ENCODE measurements at regions not wholly inside any gene's neighbourhood (a gene's known extent, or its start where the extent isn't known, plus 50 kb on each side); places are given as distances from the start of the nearest gene placed in this dataset.
A peak's percentile ranks its signal among the peaks of the same experiment; 100 is the strongest.

DNA sequence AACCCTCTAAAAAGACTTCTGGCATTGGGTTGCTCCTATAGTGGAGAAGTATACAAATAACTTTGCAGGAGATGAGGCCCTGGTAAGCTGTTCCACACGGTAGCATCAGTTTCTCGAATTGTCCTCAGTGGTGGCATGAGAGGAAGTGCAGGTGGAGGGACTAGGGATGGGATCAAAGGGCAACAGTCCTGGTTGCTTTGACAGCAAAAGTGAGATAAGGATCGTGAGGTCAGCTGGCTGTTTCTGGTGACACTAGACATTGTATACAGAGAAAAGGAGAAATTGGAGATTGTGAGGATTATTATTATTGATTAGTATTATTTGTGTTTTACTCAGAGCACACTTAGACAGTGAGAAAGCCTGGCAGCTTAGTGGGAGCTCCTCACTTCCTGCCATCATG lies 61.3 kb upstream of the EXOC2 start:
- no peak overlapping the region for H3K4me3 ChIP-seq (ENCODE audit: low read length)

GRCh38 chr6:753486-753885 lies 60.5 kb upstream of the EXOC2 start:
- DNase-seq (ENCODE audit: low read depth): peak; percentile 9
- no peak overlapping the region for H3K4me3 ChIP-seq (ENCODE audit: low read length)
- TF ChIP-seq CTCF (conservative IDR thresholded peaks at IDR 0.05; ENCODE audit: low read length): no peak

More for the DNA sequence above, 61.3 kb upstream of the EXOC2 start:
- no peak for DNase-seq (ENCODE audit: low read depth)
- TF ChIP-seq CTCF (conservative IDR thresholded peaks at IDR 0.05; ENCODE audit: low read length): no peak

DNA sequence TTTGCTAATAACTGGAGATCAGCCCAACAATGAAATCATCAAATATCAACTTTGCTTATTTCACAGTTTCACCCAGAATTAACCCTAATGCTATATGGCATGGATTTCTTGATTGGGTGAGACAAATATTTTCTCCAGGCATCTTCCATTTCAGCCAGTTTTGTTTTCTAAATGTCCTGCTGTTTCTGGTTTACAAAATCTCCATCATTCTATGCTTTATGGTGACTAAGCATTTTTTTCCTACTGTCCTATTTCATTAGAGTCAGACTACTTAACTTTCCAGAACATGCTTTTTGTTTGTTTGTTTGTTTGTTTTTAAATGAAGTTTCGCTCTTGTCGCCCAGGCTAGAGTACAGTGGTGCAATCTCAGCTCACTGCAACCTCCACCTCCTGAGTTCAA lies 59.5 kb upstream of the EXOC2 start:
- TF ChIP-seq CTCF (conservative IDR thresholded peaks at IDR 0.05; ENCODE audit: low read length): no peak
- no peak overlapping the region for H3K4me3 ChIP-seq (ENCODE audit: low read length)
- no peak for DNase-seq (ENCODE audit: low read depth)

DNA sequence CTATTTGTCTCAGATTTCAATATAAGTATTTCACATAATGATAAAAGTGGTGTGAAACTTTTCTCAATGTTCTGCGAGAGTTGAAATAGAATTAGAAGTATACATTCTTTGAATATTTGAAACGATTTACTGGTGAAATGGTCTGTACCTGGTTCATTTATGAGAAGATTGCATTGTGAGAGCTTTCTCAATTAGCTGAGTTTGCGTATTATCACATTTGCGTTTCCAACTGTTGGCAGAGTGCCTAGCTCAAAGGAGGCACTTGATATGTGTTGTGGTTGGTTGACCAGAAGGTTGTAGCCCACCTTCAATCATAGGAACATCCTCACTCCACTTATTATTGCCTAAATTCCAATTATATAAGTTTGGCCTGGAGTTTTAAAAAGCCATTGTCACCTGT lies 58.8 kb upstream of the EXOC2 start:
- TF ChIP-seq CTCF (conservative IDR thresholded peaks at IDR 0.05; ENCODE audit: low read length): no peak
- H3K4me3 ChIP-seq (ENCODE audit: low read length): no peak overlapping the region
- no peak for DNase-seq (ENCODE audit: low read depth)

DNA sequence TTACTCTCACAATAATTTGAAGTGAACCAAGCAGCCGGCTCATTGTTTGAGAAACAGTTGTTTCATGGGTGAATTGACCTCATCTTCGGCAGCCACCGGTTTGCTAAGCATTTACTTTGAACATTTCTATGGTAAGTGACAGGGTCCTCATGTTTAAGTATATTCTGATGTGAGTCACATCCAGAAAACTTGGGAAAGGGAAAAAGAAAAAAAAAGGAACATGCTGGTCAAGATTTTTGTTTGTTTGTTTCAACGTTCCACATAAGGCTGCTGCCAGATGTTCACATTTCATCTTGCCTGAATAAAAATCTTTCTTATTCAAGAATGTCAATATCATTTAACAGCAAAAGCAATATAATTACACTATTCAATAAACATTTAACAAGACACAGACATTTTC lies 55.0 kb upstream of the EXOC2 start:
- DNase-seq (ENCODE audit: low read depth): no peak
- no peak overlapping the region for H3K4me3 ChIP-seq (ENCODE audit: low read length)
- TF ChIP-seq CTCF (conservative IDR thresholded peaks at IDR 0.05; ENCODE audit: low read length): no peak

GRCh38 chr6:747028-747427 lies 54.1 kb upstream of the EXOC2 start:
- no peak overlapping the region for H3K4me3 ChIP-seq (ENCODE audit: low read length)
- DNase-seq (ENCODE audit: low read depth): no peak
- TF ChIP-seq CTCF (conservative IDR thresholded peaks at IDR 0.05; ENCODE audit: low read length): no peak

DNA sequence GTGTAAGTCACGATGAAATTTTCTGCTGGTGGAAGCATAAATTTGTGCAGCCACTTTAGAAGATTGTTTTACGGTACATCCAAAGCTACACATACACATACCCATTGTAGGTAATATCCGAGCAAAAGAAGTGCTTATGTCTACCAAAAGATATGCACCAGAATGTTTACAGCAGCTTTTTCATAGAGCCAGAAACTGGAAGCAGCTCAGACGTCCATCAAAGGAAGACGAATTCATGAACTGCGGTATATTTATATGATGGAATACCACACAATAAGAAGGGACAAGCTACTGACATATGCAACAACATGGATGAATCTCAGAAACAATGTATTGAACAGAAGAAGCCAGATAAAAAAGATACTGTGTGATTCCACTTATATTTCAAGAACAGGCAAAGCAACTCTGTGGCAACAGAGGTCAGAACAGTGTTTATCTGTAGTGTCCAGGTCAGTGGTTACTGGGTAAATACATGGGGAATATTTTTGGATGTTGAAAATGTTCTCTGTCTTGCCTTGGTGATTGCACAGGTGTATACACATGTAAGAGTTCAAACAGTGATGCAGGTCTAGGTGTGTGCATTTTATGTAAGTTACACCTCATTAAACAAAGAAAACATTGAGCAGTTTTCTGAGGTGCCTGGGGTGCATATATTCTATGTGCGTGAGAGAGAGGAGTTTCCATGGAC lies 51.9 kb upstream of the EXOC2 start:
- no peak for DNase-seq (ENCODE audit: low read depth)
- no peak for TF ChIP-seq CTCF (conservative IDR thresholded peaks at IDR 0.05; ENCODE audit: low read length)
- H3K4me3 ChIP-seq (ENCODE audit: low read length): no peak overlapping the region
